ENCODE measurements at regions not wholly inside any gene's neighbourhood (a gene's known extent, or its start where the extent isn't known, plus 50 kb on each side); places are given as distances from the start of the nearest gene placed in this dataset.

GRCh38 chr5:2996248-2996647 lies 244.8 kb upstream of the IRX2 start:
- DNase-seq (ENCODE audit: low read depth in 2 of 2) = no peak

- DNase-seq (ENCODE audit: low read depth in 2 of 2) = no peak
Observed at GRCh38 chr5:2995667-2996066, 244.2 kb upstream of the IRX2 start.

- no peak for DNase-seq (ENCODE audit: low read depth in 2 of 2)
Observed at GRCh38 chr5:2995035-2995434, 243.6 kb upstream of the IRX2 start.

GRCh38 chr5:2993771-2994170 lies 242.3 kb upstream of the IRX2 start:
- no peak for DNase-seq (ENCODE audit: low read depth in 2 of 2)

- DNase-seq (ENCODE audit: low read depth in 2 of 2) = no peak
Observed at GRCh38 chr5:2993301-2993700, 241.8 kb upstream of the IRX2 start.

- DNase-seq (ENCODE audit: low read depth in 2 of 2) = no peak
Observed at GRCh38 chr5:2992806-2993205, 241.3 kb upstream of the IRX2 start.

- no peak for DNase-seq (ENCODE audit: low read depth in 2 of 2)
Observed at GRCh38 chr5:2991884-2992283, 240.4 kb upstream of the IRX2 start.

GRCh38 chr5:2989517-2989916 lies 238.0 kb upstream of the IRX2 start:
- no peak for DNase-seq (ENCODE audit: low read depth in 2 of 2)

- no peak for DNase-seq (ENCODE audit: low read depth in 2 of 2)
Observed at GRCh38 chr5:2986301-2986700, 234.8 kb upstream of the IRX2 start.

- no peak for DNase-seq (ENCODE audit: low read depth in 2 of 2)
Observed at GRCh38 chr5:2985718-2986117, 234.2 kb upstream of the IRX2 start.

- no peak for DNase-seq (ENCODE audit: low read depth in 2 of 2)
Observed at GRCh38 chr5:2983583-2984300, 232.3 kb upstream of the IRX2 start.

GRCh38 chr5:2981652-2982051 lies 230.2 kb upstream of the IRX2 start:
- no peak for DNase-seq (ENCODE audit: low read depth in 2 of 2)

- no peak for DNase-seq (ENCODE audit: low read depth in 2 of 2)
Observed at GRCh38 chr5:2981035-2981434, 229.6 kb upstream of the IRX2 start.

- DNase-seq (ENCODE audit: low read depth in 2 of 2) = no peak
Observed at GRCh38 chr5:2960294-2960693, 208.8 kb upstream of the IRX2 start.

GRCh38 chr5:2958976-2959375 lies 207.5 kb upstream of the IRX2 start:
- DNase-seq (ENCODE audit: low read depth in 2 of 2) = no peak

- no peak for DNase-seq (ENCODE audit: low read depth in 2 of 2)
Observed at GRCh38 chr5:2948875-2949274, 197.4 kb upstream of the IRX2 start.

- DNase-seq (ENCODE audit: low read depth in 2 of 2) = no peak
Observed at GRCh38 chr5:2946315-2946714, 194.8 kb upstream of the IRX2 start.

GRCh38 chr5:2936413-2936812 lies 184.9 kb upstream of the IRX2 start:
- no peak for DNase-seq (ENCODE audit: low read depth in 2 of 2)

- DNase-seq (ENCODE audit: low read depth in 2 of 2) = no peak
Observed at GRCh38 chr5:2929779-2930178, 178.3 kb upstream of the IRX2 start.

- DNase-seq (ENCODE audit: low read depth in 2 of 2) = no peak
Observed at GRCh38 chr5:2921651-2922050, 170.2 kb upstream of the IRX2 start.

GRCh38 chr5:2921176-2921575 lies 169.7 kb upstream of the IRX2 start:
- no peak for DNase-seq (ENCODE audit: low read depth in 2 of 2)

GRCh38 chr5:2920312-2920711 lies 168.8 kb upstream of the IRX2 start:
- DNase-seq (ENCODE audit: low read depth in 2 of 2) = no peak

- DNase-seq (ENCODE audit: low read depth in 2 of 2) = no peak
Observed at GRCh38 chr5:2919310-2920018, 168.0 kb upstream of the IRX2 start.
